Kasumi-1 (cell line): ENCODE measurements at regions not wholly inside any gene's neighbourhood (a gene's known extent, or its start where the extent isn't known, plus 50 kb on each side); places are given as distances from the start of the nearest gene placed in this dataset.

Source experiments
- DNase-seq, 2 experiments: peaks; one replicate each; lab custom pipeline; 2025; lab: John Stamatoyannopoulos, UW

GRCh38 chr7:10696064-10696463 lies 277.6 kb upstream of the PHF14 start:
- DNase-seq = no peak

GRCh38 chr7:10703059-10703458 lies 270.6 kb upstream of the PHF14 start:
- DNase-seq = no peak

- no peak for DNase-seq
These were observed 269.7 kb upstream of the PHF14 start for GRCh38 chr7:10703981-10704380.

DNA sequence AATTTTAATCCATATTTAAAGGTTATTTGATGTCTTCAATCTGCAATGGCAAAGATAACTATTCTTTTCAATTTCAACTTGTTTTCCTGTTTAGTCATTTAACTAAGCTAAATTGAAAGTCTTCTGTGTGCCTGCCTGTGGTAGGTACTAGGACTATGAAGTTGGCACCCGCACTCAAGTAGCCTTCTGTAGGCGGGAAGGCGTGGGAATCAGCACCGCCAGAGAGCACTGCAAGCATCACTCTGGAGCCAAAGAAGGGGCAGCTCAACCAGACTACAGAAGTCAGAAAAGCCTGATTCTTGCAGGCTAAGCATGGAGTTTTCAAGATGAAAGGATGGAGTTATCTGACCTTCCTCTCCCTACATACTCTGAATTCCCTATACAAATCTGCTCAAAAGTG lies 269.0 kb upstream of the PHF14 start:
- DNase-seq = no peak

- no peak for DNase-seq
These were observed 266.7 kb upstream of the PHF14 start for GRCh38 chr7:10706875-10707493.

DNA sequence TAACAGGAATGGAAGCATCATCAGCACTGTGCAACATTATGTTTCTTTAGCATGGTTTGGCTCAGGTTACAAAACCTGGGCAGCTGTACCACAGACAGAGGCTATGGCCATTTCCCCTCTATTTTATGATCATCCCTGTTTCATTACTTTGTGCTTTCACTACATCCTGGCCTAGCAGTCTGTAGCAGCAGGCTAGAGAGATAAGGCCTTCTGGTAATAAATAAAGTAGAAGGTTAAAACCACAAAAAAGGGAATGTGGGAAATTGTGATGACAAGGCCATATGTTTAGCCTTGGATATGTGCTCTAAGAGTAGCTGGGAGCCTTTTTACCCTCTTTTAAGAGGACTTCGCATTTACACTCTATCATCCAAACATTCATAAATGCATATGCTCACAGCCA lies 266.2 kb upstream of the PHF14 start:
- no peak for DNase-seq

DNA sequence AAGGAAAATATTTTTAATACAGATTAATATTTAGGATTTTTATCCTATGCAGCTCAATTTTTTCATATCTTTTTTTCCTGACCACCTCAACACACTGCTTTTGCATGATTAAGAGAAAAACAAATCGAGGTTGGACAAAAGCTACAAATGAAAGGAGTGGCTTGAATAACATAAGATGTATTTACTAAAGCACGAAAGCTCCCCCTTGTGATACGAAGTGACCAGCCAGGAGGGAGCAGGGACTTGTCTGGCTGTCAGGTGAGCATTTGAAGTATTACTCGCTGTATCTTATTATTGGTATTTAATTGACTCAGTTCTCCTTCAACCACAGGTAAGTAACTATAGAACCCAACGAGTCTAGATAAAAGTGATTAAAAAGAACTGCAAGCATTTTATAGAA lies 265.2 kb upstream of the PHF14 start:
- DNase-seq = peak in 1 of 2 experiments; percentile 28

DNA sequence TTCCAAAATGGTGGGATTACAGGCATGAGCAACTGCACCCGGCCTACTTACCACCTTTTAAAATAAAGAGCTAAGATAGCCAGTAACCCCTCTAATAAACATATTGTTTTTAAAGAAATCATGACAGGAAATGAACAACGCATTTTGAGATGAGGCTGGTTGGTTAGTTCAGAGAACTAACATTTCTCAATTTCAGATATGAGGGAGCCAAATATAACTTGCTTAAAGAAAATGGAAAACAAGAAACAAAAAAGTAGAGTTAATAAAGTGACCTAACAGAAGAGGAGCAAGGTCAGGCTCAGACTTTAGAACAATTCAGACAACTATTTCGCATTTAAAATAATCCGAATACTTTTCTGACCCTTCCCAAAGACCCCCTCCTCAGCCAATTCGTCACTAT lies 254.9 kb upstream of the PHF14 start:
- DNase-seq = no peak

- DNase-seq = no peak
These were observed 253.6 kb upstream of the PHF14 start for GRCh38 chr7:10720042-10720441.

- DNase-seq = no peak
These were observed 252.4 kb upstream of the PHF14 start for GRCh38 chr7:10721289-10721688.

- no peak for DNase-seq
These were observed 249.8 kb upstream of the PHF14 start for GRCh38 chr7:10723832-10724231.

GRCh38 chr7:10724449-10724848 lies 249.2 kb upstream of the PHF14 start:
- no peak for DNase-seq

- DNase-seq = no peak
These were observed 246.0 kb upstream of the PHF14 start for GRCh38 chr7:10727636-10728035.

DNA sequence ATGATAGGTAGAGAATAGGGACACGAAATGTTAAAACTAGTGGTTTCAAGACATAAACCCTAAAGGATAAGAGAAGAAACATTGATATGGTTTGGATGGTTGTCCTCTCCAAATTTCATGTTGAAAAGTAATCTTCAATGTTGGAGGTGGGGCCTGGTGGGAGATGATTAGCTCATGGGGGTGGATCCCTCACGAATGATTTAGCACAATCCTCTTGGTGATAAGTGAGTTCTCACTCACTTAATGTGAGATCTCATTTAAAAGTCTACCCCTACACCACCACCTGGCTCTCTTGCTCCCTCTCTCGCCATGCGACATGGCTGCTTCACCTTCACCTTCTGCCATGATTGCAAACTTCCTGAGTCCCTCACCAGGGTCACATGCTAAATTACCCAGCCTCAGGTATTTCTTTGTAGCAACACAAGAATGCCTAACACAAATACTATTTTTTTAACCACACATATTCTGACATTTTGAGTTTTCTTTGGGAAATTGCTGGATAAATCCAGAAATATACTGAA lies 242.4 kb upstream of the PHF14 start:
- no peak for DNase-seq

- DNase-seq = no peak
These were observed 239.9 kb upstream of the PHF14 start for GRCh38 chr7:10733747-10734146.

DNA sequence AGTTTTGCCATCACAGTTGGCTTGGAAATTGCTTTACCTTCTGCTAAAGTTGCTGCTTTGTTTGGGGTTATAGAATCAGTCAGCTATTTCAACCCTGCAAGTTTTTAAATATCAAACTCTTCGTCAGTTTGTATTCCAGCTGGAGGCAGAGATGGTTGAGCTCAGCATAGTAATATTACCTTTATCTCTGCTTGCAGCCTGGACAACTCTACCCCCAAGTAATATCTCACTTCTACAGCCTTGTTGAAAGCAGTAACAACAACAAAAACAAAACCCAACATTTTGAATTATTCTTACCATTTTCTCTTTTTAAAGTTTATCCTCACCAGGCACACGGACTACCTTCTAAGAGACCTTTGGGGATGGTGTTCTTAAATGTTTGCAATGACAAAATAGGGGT lies 239.1 kb upstream of the PHF14 start:
- DNase-seq = no peak

DNA sequence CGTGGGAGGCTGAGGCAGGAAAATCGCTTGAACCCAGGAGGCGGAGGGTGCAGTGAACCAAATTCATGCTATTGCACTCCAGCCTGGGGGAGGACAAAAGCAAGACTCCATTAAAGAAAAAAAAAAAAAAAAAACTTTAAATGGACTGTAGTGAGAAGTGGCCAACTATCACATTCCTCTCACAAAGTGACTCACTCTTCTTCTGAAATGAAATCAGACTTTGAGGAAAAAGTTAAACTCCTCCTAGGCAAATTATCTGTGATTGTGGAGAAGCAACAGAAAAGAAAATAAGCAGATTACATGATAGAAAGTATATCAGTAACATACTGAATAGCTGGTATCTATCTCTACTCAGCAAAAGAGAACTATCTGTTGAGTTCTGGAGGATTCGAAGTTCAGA lies 234.3 kb upstream of the PHF14 start:
- DNase-seq = no peak

DNA sequence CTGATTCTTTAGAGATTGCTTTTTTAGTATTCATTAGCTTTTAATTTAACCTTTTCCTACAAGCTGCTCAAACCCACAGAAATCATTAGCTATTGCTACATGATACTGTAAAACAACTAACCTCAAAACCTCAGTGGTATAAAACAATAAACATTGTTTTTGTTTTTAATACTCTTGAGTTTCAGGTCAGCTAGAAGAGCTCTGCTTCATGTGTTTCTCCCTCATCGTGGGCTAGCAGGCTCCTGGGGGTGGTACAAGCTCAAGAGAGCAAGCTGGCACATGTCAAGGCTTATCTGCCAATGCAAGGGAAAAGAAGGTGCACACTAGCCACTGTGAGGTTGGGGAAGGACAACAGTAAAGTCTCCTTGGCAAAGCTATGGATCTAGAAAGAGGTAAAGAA lies 232.9 kb upstream of the PHF14 start:
- no peak for DNase-seq

DNA sequence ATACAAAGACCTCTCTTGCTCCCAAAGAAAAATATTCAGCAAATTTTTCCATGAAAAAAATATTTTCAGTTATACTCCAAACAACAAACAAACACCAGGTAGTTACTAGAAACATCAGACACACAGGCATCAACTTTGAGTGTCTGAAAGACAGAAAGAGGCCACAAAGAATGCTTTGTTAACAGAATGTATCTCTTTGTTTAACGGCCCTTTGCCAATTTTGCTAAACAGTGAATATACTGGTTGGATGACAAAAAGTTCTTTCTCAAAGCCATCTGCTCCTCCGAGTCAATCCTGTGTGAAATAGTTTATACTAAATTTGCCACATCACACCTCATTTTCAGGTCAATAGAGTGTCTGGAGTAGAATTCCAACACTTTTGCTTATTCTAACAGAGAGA lies 216.7 kb upstream of the PHF14 start:
- no peak for DNase-seq

- DNase-seq = no peak
These were observed 214.6 kb upstream of the PHF14 start for GRCh38 chr7:10759120-10759519.

GRCh38 chr7:10767771-10768170 lies 205.9 kb upstream of the PHF14 start:
- no peak for DNase-seq

GRCh38 chr7:10770176-10770575 lies 203.5 kb upstream of the PHF14 start:
- no peak for DNase-seq

- DNase-seq = no peak
These were observed 200.2 kb upstream of the PHF14 start for GRCh38 chr7:10773430-10773829.
